ENCODE measurements at regions not wholly inside any gene's neighbourhood (a gene's known extent, or its start where the extent isn't known, plus 50 kb on each side); places are given as distances from the start of the nearest gene placed in this dataset.

DNA sequence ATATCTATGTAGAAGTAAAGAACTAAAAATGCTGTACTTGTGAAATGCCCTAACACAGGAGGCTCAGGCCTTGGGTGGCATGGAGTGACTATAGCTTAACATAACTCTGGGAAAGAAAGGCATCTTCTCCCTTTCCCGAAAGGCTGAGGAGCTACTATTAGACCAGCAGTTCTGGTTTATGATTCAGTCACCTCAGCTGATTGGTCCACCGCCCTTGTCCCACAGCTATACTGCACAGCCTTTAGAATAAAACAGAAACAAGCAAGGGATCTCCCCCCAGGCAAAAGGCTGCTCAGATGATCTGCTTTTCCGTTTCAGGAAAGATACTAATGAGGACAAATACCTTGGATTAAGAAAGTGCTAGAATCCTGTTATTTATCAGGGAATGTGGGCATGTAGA, 171.3 kb downstream of the SNCA start:
- DNase-seq, result no peak

DNA sequence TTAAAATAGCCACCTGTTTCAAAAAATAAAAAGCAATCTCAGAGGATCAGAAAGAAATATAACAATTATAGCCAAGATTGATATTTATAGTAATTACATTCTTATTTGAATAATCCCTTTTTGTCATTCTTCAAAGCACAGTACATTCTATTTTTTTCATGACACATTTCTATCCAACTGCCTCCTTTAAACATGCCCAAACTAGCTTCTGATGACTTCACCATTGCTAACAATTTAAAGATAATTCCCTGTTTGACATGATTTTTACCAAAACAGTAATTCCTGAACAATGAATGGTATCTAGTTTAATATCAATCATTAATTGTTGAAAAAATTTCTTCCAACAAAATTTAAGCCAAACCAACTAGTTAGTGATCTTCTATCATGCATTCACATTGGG, 172.4 kb downstream of the SNCA start:
- no peak for DNase-seq

DNA sequence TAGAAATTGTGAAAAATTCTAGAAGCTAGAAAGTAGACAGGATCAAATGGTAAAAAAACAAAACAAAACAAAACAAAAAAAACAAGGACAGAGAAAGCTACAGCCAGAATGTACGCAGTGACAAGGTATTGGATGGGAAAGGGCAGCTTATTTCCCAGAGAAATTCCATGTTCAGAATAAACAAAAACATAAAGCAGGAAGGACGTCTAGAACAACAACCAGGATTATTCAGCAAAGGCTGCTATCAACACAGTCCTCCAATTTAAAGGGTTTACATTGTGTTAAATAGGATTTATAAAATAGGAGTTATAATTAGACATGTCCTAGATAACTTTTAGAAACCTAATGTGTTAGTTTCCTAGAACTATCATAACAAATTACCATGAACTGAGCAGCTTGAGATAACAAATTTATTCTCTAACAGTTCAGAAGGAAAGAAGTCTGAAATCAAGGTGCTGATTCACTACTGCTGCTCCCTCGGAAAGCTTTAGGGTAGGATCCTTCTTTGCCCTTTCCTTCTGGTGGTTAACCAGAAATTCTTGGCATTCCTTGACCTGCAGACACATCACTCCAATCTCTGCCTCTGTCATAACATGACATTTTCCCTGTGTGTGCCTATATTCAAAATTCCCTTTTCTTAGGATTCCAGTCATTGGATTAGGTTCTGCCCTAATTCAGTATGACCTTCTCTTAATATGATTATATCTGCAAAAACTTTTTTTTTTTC, 175.6 kb downstream of the SNCA start:
- DNase-seq, result no peak

DNA sequence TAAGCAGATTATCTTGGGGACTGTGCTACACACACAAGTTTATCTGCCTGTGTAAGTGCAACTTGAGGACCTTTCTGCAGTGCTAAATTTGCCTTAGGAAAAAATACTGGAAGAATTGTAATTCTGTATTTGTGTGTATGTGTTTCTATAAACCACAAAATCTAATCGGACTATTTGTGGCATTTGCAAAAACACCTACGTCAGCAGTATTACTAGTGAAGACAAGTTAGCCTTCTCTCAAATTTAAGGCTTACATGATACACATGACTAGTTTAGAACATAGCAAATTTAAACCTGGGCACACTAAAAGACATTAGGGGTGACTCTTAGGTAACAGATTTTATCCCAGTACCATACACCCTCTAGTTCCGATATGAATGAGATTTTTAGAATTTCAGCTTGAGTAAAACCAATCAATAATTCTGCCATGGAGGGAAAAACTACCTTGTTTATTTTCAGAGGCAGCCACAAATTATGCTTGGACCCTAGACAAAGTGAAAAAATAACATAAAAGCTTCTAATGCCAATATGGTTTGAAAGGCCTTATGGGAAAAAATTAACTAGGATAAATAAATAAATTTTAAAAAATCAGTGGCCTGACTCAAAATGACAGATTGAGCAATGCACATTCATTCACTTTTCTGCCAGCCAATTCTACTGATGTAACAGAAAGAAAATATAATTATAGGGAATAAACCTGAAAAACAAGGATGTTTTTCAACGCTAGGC, 176.4 kb downstream of the SNCA start:
- DNase-seq, result no peak

DNA sequence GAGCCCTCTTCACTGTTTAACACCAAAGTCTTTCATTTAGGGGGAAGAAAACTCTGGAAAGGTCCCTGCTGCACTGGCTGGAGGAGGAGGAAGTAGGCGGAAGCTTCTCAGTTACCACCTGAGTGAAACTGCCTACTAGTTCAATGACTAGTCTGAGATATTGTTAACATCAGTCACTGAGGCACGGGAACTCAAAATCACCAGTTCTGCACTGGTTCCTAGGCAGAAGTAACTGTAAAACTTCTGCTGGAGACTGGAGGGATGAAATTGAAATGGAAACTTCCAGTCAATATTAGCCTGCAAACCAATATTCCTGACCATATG, 178.3 kb downstream of the SNCA start:
- no peak for DNase-seq

DNA sequence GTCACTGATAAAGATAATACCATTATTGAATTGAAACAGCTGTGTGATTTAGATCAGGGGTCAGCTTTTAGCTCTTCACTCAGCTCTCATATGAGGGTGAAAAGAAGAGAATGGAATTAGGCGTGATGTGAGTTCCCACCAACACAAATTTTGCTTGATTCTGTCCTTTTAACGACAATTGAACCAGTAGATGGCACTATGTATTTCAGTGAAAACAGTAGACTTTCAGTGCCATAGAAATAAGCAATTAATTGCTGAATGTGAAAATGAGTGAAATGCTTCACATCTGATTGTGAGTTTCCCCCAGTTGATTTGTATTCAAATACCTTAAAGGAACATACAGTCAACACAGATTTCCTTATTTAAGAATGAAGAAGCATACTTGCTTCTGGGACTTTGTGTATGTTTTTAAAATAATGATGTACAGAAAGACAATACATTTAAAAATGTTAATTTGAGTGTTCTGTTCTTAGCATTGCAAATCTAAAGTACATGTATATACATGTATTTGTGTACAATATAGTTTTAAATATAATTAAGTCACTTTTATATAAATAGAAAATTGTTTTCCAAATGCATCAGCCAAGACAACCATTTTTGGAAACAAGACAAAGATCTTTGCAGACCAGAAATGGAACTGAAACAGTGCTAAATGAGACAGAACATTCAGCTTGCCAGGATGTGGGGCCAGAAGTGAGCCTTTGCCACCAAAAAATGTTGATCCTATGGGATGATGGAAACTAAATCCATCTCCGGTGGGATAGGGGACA, 178.8 kb downstream of the SNCA start:
- peak; percentile 59 for DNase-seq

DNA sequence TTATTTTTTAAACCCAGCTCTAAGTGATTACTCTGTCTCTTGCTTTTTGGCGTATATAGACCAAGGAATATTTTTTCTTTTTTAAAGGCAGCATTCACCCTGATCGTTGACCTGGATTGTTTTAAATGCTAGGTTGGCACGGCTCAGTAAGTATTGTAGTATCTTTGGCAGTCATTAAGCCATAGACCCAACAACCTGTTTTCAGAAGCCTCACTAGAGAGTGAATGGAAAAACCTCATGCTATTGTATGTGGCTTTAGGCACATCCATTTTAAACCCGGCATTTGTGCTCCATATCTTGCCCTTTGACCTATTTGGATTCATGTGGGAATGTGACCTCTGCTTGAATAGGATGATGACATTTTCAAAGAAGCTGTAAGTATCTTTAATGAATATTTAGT, 183.9 kb downstream of the SNCA start:
- DNase-seq, result no peak

DNA sequence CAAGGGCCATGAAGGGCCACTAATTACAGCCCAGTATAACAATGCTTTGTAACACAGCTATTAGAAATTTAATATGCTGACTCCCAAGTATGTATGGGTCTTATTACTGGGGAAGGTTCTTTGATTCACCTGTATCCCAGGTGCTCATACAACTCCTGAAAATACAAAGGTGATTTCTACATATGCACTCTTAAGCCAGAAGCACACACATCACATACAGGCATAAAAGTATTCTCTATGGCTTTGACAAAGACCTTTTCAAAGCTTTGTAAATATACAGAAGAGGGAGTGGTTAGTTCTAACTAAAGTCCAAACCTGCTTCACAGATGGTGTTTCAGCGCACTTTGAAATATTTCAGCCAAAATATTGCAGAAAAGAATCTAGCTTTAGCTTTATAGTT, 191.5 kb downstream of the SNCA start:
- DNase-seq, result no peak

DNA sequence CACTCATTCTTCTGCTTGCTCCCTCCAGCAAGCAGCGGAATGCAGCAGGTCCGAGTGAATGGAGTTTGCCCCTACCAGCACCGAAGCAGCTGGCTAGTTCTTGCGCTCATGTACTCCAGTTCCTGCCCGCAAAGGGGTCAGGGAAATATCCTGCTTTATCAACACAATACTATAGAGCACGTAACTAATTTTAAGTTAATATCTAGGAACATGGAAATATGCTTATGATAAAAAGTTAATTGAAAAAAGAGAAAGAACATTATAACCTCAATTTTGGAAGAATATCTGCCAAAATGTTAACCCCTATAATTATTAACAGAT, 195.6 kb downstream of the SNCA start:
- DNase-seq, result no peak

DNA sequence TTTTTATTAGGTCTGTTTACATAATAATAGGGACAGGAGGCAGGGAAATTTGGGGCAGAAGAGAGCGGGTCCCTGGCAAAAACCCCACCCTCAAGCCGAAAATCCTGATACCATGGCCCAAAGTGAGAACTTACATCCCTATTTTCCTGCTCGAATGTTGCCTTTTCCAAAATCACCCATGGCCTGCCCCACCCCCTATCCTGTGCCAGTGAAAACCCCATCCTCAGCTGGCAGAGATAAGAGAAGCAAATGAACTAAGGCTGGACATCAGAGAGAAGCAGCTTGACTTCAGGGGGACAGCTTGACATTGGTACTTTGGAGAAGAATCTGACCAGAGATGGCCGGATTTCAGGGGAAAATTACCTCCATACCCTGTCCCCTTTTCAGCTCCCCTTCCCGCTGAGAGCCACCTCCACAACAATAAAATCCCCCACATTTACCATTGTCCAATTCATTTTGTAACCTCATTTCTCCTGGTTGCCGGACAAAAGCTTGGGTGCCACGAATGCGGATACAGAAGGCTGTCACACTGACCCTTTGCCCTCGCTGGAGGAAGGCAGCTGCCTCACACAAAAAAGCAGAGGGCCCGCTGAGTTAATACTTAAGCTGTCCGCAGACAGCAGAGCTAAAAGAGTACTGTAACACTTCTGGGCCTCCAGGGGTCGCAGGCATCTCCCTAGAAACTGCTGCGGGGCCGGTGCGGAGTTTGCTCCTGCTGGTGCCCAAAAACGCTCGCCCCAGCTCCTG, 196.2 kb downstream of the SNCA start:
- peak; percentile 49 for DNase-seq

DNA sequence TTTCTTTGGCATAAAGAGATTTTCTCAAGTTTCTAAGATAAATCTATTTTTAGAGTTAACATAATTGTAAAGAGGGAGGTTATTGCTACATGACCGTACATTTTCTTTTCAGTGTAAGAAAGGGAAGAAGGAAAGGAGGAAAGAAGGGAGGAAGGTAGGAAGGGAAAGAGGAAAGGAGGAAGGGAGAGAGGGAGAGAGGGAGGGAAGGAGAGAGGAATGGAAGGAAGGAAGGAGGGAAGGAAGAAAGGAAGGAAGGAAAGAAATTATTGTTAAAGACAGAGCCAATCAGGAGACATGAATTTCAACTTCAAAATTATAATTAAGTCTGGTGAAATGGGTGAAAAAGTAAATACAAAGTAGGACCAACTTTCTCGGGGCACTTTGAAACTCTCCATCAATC, 197.6 kb downstream of the SNCA start:
- no peak for DNase-seq

DNA sequence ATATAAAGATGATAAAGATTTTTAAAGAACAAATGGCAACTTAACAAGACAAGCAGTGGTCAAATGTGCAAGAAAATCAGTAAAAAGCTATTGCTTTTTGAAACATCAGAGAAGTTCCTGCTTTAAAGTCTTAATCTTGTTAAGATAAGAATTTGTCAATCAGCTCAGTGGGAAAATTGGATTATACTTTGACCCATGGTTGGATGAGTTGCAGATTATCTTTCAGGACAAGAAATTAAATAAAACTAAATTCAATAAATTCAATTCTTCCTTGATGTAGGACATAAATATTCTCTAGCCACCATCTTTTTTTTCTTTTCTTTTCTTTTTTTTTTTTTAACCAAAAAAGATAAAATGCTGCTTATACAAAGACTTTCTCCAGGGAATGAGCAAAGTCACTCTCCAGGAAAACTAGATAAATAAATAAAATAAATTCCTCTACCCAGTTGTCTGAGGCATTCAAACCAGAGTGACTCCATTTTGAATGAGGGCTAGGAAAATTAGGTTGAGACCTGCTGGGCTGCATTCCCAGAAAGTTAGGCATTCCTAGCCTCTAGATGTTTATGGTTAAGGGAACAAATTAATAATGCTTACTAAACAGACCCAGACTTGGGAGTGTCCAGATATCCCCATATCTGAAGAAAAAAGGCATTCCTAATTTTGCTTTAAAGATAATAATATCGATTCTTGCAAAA, 211.2 kb downstream of the SNCA start:
- no peak for DNase-seq

DNA sequence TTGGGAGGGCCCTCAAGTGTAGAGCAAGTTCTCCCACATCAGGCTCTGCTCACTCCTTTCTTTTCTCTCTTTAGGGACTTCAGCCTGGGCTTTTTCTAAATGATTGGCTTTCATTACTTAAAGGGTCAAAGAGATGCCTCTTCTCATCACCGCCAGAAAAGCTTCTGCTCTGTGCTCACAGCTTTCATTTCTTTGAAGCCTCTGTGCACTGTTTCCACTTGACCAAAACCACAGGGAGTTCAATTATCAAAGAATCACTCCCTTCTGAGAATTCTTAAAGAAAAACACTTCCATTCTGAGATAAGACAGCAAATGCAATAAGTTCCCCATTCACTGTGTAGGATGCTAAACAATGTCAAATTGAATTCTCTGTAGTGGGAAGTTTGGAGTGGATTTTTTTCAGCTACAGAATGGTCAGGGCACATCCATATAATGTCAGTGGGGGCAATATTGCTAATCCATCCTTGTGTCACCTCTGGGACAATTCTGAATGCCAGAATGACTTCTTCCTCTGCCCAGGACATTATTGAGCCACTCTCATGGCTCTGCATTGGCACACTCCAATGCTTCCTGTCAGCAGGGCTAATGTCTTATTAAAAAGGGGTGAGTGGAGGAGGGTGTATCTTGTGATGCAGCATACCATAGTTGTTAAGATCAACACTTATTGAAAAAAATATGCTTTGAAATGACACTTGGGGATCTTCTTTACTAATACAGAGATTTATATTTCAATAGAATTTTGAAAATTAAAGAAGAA, 217.6 kb downstream of the SNCA start:
- peak; percentile 58 for DNase-seq

DNA sequence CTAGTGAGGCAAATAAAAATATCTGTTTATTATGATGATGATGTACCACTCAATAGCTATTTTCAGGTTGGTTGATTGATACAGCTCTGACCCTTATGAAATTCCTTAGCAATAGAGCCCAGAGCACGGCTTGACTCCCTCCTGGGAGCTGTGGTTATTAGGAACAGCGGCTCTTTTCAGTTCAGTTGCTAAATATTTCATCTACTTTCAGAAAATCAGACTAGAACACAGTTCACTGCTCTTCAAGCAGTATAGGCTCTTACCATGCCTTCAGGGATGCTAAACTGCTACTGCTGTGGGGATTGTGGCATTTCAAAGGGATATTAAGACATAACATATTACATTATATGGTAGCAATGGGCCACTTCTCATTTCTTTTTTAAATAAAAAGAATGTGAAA, 218.8 kb downstream of the SNCA start:
- DNase-seq, result no peak

DNA sequence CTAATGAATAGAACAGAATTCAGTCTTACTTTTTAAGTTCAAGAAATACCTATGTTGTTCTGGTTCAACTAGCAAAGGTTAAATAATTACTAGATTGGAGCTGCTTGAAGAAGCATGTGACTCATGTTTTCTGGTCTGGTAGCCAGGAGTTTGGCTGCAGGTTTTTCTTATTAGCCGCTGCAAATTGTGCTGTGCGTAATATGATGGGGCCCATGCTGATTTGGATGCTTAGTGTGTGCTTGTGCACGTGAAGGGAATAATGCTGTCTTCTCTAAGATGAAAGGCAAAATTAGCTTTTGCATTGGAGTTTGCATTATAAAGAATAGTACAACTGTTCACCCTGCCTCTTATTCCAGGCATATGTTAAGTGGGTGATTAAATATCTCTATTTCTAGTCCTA, 219.6 kb downstream of the SNCA start:
- no peak for DNase-seq

DNA sequence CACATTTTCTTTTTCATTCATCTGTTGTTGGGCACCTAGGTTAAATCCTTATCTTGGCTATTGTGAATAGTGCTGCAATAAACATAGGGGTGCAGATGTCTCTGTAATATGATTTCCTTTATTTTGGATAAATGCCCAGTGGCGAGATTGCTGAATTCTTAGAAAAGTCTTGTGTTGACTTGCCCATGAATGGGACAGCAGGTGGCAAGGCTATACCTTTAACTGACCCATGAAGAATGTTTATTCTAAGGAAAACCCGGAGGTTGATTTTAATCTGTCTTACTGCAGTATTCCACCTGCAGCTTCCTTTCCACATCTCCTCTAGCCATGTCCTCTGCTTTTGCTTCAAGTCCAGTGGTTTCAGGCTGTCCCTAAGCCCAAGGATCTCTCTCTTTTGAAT, 220.6 kb downstream of the SNCA start:
- DNase-seq, result no peak

DNA sequence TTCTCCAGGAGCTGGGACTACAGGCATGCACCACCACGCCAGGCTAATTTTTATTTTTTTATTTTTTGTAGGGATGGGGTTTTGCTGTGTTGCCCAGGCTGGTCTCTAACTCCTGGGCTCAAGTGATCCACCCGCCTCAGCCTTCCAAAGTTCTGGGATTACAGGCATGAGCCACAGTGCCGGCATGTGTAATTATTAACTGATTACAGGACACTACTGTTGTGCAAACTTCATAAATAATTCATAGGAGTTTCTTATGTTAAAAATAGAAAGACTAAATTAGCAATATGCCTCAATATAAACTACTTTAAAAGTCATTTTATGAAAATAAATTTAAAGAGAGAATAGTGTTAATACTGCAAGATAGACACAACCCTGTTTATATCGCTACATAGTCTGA, 221.9 kb downstream of the SNCA start:
- DNase-seq, result no peak

DNA sequence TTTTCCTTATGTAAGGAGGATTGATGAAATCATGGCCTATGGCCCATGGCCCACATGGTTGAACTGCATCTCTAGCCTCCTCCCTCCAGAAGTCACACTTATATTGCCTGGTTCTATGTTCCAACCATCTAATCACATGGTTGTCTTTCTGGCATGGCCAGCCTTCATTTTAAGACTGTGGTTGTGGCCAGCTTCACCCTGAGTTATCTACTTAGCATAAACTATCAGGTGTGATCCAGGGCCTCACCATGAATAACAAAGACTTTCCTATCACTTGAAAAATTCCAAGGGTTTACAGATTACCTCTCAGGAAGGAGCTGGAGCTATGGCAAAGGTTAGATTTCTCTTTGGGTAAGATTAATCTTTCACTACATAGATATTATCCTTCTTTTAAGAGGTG, 222.8 kb downstream of the SNCA start:
- no peak for DNase-seq

DNA sequence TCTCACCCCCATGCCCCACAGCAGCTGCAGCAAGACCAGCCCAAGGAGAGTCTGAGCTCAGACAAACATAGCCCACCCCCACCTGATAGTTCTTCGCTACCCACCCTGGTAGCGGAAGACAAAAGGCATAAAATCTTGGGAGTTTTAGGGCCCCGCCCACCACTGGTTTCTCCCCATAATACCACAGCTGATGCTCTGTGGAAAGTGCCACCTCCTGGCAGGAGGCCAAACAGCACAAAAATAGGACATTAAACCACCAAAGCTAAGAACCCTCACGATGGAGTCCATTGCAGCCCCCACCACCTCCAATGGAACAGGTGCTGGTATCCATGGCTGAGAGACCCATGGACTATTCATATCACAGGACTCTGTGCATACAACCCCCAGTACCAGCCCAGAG, 226.7 kb downstream of the SNCA start:
- DNase-seq, result no peak

DNA sequence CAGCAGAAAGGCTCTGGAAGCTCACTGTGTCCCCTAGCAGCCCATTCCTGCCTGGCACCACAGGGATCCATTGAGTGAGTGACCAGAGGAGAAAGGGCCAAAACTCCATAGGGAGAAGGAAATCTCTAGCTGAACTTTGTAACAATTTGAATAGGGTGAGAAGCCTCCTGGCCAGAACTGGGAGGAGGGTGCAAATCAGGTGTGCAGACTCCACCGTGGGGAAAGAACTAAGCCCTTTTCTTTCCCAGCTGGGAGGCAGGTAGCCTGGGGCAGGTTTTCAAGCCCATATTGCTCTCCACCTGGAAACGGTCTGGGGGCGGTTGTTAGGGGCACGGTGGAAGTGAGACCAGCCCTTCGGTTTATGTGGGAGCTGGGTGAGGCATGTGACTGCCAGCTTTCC, 227.2 kb downstream of the SNCA start:
- no peak for DNase-seq

DNA sequence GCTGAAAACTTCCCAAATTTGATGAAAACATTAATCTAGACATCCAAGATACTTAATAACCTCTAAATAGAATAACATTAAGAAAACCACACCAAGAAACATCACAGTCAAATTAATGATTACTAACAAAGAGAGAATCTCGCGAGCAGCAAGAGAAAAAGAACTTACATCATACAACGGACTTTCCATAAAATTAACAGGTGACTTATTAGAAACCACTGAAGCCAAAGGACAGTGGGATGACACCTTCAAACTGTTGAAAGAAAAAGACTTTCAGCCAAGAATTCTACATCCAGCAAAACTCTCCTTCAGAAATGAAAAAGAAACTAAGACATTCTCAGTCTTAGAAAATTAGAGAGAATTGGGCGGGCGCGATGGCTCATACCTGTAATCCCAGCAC, 232.0 kb downstream of the SNCA start:
- no peak for DNase-seq

DNA sequence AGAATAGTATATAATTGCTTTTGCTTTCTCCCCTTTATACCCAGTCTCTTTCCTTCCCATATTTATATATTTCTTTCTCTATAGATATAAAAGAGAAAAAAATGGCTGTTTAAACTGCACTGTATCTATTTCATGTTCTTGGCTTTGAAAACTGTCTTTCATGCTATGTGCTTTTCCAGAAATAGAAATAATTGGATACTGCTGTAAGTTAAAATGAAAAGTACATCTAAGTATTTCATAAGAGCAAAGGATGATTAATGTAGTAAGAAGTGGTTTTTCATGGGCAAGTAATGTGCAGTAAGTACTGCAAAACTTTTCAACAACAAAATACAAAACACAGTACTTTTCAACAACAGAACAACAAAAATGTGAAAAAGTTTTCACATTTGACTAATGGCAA, 237.9 kb downstream of the SNCA start:
- DNase-seq, result no peak

Data from hematopoietic multipotent progenitor cell treated with erythropoietin and hydrocortisone succinate and interleukin-3 and kit ligand, for 8 days (in vitro differentiated cells).